Activated T-cell treated with anti-CD3 and anti-CD28 coated beads, Interleukin-2, amount 50 U/mL, for 48 hours (primary cell): ENCODE measurements at regions not wholly inside any gene's neighbourhood (a gene's known extent, or its start where the extent isn't known, plus 50 kb on each side); places are given as distances from the start of the nearest gene placed in this dataset.
A peak's percentile ranks its signal among the peaks of the same experiment; 100 is the strongest.

Experiments
- DNase-seq, 2 experiments: peaks; one replicate each; pipeline ENCODE4 v3.0.0-alpha.2; 2020

DNA sequence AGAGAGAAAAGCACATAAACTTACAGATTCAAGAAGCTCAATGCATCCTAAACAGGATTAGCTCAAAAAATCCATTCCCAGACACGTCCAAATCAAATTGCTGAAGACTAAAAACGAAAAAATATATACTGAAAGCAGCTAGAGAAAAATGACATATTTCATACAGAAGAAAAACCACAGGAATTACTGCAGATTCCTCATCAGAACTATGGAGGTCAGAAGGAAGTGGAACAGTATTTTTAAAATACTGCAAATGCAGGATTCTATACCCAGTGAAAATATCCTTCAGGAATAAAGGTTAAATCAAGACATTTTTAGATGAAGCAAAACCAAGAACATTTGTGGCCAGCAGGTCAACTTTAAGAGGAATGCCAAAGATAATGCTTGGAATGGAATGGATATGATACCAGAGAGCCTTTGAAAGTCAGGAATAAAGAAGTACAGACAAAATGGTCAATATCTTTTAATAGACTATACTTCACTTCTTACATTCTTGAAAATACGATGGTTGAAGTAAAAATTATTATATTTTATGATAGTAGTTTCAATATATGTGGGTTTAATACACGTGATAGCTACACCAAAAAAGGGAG, 352.9 kb downstream of the CTTN start:
- no peak for DNase-seq

DNA sequence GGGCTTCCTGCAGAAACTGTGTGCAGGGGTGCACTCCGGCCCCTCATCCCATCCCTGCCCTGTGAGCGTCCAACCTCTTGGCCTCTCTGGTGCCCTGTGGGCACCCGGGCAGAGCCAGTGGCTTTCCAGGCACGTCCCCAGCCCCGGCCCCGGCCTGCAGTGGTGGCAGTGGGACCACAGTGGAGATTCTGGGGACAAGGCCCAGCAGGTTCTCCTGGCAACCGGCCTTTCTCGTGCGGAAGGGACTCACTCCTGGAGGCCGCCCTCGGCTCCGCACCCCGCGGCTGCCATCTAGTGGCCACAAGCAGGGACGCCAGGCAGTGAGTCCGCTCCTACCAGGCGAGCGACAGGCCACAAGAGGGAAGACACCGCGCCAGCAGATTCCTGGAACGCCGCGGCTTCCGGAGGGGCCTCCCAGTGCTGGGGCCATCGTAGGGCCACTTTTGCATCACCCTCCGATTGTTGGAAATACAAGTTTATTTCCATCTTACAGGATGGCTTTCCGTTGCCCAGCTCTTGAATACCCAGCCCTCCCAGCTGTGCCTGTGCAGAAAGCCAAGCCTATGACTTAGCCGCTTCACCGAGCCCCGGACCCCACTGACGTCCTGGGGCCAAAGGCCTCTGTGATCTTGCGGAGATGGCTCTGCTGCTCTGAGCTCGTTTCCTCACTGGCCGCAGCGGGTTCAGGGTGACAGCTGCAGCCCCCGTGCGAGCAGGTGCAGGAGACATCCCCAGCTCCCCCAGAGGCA, 357.3 kb downstream of the CTTN start:
- peak; percentile 76 to 80 for DNase-seq

DNA sequence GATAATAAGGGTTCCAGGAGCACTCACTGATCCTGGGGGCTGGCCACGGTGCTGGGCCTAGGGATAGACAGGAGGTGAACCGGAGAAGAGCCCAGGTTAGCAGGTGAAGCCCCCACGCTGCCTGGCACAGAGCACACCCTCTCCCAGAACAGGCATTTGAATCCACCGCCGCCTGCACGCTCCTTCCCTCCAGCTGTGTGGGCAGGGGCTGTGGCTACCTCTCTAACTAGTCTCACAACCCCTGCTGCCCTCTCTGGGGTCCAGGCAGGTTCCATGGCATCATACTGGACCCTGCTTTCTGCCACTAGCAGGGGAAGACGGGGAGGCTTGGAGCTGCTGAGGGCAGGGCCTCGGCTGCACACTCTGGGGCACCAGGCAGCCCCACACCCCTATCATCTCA, 358.0 kb downstream of the CTTN start:
- DNase-seq, result no peak

DNA sequence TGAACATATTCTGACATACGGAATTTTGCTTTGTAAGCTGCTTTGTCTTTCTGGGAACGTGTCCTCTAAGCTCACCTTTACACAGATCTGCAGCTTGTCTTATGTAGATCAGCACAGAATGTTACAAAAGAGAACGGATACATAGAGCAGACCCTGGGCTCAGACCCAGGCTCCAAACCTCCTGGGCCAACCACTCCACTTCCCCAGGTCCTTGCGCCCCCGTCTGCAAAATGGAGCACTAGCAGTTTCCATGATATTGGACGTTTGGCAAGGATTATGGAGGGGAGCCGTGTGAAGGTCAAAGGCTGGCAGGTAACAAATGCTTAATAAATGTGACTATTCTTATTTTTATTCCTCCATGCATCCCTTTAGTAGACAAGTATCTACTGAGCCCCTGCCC, 358.4 kb downstream of the CTTN start:
- DNase-seq, result no peak

DNA sequence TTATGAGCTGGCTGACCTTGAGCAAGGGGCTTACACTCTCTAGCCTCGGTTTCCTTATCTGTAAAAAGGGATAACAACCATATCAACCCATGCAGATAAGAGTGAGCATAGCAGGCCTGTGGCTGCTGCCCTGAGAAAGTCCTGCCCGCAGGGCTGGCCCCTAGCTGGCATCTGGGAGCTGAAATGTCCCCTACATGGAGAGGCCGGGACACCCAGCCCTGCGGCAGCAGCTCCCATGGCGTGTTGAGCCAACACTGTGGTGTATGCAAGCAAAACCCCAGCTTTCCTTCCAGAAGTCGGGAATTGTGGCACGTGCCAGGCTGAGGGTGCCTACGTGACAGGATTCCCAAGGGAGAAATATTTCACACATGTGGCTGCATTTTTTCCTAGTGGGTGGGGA, 358.9 kb downstream of the CTTN start:
- no peak for DNase-seq

DNA sequence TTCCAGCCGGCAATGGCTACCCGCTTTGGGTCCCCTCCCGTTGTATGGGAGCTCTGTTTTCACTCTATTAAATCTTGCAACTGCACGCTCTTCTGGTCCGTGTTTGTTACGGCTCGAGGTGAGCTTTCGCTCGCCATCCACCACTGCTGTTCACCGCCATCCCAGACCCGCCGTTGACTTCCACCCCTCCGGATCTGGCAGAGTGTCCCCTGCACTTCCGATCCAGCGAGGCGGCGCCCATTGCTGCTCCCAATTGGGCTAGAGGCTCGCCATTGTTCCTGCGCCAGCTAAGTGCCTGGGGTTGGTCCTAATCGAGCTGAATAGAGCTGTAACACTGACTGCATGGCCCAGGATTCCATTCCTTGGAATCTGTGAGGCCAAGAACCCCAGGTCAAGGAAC, 359.9 kb downstream of the CTTN start:
- DNase-seq, result no peak

DNA sequence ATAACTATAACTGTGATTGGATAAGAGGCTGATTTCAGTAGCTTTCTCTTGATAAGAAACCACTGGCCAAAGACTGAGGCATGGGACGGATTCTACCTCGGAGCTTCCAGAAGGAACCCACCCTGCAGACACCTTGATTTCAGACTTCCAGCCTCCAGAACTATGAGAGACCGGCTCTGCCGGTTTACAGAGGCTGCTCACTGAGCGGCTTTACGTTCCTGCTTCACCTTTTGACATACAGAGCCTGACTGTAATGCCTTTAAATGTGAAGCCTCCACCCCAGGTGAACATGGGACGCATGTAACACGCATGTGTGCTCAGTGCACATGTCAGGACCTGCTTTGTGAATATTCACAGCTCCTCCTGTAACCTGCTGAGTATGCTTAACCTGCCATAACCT, 361.5 kb downstream of the CTTN start:
- DNase-seq, result no peak

DNA sequence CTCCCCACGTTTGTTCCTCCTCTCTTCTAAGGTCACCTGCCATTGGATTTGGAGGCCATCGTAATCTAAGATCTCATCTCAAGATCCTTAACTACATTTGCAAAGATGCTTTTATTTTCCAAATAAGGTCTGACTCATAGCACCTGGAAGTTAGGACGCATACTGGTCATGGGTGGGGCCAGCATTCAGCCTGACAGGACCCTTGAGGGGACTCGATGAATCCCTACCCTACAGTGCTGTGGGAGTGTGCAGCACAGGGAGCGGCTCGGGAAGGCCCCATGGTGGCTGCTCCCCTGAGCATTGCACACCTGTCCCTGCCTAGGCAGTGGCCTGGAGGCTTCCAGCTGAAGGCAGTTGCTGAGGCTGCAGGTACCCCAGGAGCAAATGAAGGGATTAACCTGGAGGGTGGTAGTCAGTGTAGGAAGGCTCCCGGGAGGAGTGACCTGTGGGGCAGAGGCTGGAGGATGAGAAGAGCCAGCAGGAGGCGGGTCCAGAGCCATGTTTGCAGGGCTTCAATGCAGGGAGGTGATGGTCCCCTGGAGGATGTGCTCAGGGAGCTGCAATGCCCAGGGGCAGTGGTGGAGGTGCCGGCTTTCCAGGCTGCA, 362.2 kb downstream of the CTTN start:
- no peak for DNase-seq

DNA sequence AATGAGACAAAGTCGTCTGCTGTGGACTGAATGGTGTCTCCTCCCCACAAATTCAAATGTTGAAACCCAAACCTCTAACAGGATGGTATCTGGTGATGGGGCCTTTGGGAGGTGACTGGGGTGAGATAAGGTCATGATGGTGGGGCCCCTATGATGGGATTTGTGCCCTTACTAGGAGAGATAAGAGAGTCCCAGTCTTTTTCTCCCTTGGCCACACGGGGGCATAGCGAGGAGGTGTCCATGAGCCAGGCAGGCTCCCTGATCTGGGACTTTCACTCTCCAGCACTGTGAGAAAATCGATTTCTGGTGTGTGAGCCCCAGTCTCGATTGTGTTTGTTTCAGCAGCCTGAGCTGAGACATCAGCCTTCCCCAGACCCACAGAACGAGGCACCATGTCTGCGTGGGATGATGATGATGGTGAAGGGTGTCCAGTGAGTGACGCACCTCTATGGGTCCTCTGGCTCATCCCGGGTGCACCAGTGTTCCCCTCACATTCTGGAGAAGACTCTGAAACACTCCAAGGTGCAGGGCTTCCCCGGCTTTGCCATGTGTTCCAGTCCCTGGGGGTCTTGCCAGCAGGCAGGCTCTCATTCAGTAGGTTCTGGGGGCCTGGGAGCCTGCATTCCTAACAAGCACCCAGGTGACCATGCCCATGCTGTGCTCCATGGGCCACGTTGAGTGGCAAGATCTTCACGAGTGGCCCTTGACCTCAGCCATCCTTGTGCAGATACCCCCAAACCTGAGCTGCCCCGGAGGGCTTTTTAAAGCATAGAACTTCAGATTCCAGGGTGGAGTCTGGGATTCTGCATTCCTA, 363.0 kb downstream of the CTTN start:
- no peak for DNase-seq

DNA sequence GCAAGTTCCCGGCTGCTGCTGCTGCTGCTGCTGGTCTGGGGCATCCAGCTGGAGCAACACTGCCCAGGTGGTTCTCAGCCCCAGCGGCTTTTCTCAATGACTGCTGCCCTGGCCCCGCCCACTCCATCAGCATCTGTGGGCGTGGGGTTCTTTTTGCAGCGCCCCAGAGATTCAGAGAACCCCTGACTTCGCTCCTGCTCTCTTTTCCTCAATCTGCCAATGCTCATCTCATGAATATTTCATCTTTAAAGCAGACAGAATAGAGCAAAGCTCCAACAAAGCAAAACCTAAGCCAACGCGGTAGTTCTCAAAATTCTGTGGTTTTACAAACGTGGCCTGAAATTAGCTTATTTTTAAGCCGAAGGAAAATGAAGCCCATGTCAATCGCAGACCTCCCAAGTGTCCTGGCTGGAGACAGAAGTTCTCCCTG, 363.6 kb downstream of the CTTN start:
- DNase-seq, result no peak

DNA sequence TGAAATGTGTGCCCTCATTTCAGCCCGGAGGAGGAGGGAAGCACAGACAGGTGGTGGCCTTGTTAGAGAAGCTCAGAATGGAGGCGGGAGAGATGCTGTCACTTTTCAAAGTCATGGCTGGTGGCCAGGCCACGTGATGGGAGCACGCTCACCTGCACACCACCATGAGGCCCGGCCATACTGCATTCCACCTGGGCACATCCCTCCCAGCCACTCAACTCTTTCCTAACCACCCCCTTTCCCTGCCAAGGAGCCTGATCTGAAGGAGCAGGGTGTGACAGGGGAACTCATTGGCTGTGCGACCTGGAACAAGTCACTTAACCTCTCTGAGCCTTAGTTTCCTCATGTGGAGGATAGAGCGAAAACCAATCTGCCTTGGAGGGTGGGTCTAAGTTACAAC, 364.5 kb downstream of the CTTN start:
- DNase-seq, result no peak

DNA sequence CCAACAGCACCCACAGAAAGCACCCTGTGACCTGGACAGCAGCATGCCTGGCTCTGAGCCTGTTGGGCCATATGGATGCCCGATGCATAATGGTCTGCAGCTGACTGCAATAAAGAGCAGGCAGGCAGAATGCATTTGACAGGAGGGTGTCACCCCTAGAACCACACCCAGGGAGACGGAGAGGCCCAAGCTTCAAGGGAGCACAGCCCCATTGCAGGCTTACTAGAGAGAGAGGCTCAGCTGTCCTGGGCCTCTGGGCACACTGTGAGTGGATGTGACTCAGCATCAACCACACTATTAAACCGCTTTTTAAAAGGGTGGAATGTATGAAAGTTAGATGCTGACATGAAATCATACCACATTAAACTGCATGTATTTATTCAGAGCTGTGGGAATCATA, 365.3 kb downstream of the CTTN start:
- no peak for DNase-seq

DNA sequence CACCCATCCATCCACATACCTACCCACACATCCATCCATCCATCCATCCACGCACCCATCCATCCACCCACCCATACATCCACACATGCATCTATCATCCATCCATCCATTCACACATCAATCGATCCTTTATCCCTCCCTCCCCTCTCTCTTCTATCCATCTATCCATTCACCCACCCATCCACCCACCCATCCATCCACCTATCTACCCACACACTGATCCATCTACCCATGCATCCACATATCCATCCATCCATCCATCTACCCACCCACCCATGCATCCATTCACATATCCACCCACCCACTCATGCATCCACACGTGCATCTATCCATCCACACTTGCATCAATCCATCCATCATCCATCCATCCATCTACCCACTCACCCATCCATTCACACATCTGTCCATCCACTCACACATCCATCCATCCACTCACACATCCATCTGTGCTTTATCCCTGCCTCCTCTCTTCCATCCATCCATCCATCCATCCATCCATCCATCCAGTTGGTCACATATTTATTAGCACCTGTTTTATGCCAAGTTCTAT, 366.1 kb downstream of the CTTN start:
- DNase-seq, result no peak

DNA sequence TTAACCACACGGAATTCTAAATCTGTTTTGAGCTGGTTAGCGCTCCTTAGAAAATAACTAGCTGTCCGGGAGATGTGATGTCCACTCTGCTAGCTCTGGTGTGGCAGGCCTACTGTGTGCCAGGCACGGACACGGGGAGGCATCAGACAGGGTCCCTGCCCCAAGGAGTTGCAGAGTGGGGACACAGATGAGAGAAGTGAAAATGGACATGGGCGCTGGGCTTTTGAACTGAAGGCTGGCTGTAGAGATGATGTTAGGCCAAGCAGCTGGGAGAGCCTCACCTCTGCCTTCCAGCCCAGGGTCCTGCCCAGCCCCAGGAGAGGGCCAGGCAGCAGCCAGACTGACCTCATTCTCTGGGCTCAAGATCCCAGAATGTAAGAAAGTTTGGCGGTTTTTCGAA, 368.6 kb downstream of the CTTN start:
- no peak for DNase-seq

DNA sequence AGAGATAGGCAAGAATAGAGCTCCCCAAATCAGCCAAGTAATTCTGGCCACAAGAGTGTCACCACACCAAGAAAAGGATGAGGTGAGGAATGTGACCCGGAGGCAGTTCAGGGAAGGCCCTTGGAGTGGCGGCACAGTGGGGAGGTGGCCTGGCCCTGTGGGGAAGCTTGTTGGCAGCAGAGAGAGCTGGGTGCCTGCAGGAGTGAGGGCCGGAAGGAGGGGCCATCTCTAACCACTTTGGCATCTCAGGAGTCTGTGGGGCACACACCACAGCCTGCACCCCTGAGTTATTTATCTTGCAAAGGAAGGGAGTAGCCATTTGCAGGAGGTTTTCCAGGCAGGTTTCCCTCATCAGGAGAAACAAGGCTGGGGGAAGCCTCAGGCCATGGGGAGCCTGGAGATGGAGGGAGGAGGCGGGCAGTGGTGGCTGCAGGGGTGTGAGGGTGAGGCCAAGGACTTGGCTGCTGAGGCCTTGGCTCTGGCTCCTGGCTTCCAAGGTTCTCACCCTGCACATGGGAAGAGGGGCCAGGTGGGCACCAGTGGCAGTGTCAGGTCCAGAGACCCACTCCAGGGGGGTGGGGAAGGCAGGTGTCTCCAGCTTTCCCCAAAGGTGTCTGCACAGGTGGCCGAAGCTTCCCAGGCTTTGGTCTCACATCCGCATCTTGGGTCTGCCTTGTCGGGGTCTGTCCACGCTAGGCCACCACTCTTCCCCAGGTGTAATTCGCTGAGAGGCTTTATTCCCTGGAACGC, 370.2 kb downstream of the CTTN start:
- no peak for DNase-seq

DNA sequence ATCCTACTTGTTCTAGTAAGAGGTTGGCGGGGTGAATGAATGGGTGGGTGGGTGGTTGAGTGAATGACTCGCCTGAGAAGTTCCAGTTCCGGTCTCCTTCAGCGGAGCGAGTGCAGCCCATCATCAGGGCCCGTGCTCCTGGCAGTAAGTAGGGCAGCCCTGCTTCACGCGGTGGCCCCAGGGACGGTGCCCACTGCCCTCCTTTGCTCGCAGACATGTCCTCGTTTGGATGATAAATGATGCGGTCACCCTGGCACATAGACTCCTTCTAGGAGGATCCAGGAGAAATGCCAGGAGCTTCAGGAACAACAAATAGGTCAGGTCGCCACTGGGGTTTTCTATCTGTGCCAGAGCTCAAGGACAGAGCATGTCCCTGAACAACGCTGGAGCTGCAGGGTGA, 370.8 kb downstream of the CTTN start:
- no peak for DNase-seq

DNA sequence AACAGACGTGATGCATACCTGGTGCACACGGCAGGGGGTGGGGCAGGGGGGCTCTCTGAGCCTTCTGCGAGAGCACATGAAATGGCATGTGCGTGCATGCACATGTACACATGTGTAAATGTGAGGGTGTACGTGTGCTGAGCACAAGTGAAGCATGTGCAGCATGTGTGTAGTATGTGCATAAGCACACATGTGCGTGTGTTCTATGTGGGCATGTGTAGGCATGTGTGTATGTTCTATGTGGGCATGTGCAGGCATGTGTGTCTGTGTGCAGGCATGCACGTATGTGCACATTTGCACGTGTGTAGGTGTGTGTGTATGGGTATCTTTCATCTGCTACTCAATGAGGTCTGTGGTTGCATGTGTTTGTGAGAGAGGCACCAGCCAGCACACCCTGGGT, 371.2 kb downstream of the CTTN start:
- no peak for DNase-seq

DNA sequence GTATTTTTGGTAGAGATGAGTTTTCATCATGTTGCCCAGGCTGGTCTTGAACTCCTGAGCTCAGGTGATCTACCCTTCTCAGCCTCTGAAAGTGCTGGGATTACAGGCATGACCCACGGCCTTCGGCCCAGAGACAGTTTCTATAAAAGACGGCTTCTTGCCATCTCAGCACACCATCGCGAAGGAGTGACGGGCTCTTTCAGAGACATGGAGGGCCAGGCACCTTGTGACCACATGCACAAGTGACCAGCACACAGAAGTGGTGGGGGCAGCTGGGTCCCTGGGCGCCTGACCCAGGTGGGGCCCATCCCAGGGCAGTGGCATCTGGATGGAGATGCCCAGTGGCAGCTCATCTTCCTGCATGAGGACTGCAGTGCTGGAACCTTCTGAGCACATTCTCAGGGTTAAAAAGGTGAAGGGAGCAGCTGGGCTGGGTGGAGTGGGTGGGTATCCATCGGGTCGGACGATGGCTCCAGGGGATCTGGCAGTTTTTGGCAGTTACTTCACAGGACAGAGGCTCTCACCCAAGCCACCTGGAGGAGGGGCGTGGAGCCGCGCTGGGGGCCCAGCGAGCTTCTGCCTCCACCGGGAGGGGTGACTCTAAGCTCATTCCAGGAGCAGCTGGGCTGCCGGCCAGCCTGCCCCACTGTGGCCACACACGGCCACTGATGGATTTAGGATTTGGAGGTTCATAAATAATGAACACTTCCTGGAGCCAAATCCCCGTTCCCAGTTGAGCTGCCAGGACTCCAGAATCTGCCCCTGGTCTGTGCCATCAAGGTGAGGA, 373.0 kb downstream of the CTTN start:
- DNase-seq, result no peak

DNA sequence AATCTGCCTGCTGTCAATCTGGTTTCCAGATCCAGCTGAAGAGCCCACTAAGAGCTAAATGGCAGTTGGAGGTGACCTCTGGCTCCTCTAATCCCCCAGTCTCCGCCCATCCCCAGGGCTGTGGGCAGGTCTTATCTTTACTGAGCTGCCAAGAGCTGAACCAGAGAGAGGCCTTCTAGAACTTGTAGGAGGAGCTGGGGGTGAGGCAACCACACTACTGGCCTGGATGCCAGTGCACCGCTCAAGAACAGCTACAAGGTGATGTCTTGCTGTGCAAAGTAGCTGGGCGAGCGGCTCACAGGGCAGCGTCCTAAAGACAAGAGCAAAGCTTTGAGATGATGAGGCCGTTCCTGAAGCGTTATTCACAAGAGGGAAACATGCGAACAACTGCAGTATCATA, 374.6 kb downstream of the CTTN start:
- no peak for DNase-seq

DNA sequence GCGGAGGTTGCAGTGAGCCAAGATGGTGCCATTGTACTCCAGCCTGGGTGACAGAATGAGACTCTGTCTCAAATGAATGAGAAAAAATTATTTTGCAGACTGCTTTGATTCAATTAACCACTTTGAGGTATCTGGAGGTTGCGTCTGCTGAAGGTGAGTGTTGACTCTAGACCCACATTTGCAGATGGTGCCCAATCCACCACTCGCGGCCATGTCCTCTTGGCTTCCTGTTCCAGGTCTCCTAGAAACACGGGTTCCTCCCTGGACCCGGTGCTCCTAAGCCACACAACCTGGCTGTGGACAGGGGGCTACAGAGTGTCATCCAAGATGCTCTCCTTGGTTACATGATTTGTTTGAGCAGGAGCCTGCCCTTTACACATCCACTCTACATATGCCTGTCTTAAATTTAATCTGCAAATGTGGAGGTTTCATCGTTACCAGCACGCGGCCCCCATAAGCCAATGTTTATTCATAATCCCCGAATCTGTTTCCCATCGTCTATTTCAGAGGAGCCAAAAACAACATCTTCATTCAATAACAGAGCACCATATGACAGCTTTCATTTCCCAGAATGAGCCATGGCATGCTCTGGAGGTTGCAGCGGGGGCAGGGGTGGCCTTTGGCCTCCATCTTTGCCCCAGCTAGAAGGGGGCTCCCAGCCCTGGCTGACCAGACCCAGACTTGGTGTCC, 377.2 kb downstream of the CTTN start:
- DNase-seq, result no peak

DNA sequence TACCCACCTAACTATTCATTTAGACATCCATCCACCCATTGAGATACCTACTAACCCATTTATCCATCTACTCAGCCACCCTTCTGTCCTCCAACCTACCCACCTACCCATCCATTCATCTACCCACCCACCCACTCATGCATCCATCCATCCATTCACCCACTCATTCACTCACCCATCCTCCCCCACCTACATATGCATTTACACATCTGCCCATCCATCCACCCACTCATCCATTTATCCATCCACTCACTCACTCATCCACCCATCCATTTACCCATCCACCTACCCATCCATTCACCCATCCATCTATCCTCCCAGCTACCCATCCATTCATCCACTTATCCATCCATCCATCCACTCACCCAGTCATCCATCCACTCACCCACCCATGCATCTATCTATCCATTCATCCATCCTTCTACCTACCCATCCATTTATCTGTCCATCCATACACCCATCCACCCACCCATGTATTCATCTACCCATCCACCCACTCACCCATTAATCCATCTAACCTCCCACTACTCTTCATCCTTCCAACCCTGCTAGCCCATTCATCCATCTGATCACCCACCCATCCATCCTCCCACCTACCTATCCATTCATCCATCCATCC, 378.7 kb downstream of the CTTN start:
- no peak for DNase-seq
